H9 (cell line): ENCODE measurements at regions not wholly inside any gene's neighbourhood (a gene's known extent, or its start where the extent isn't known, plus 50 kb on each side); places are given as distances from the start of the nearest gene placed in this dataset.

Experiments
- DNase-seq: peaks from one replicate; pipeline ENCODE4 v3.0.0-alpha.2; 2017
- H2AFZ ChIP-seq: one replicate; pipeline ENCODE4 v1.6.1; 2013; ENCODE audit warnings: mild to moderate bottlenecking, low read length, control low read depth, moderate library complexity
- H2AK5ac ChIP-seq: 2 replicates; pipeline ENCODE4 v1.6.1; 2013; ENCODE audit warnings: low read length, control low read depth, mixed read lengths; ENCODE audit not compliant: insufficient read length
- H2BK120ac ChIP-seq: one replicate; pipeline ENCODE4 v1.6.1; 2013; ENCODE audit warnings: low read depth, mild to moderate bottlenecking, low read length, control low read depth, inconsistent platforms; ENCODE audit not compliant: poor library complexity, severe bottlenecking
- H2BK12ac ChIP-seq: 2 replicates; pipeline ENCODE4 v1.6.1; 2013; ENCODE audit warnings: low read length, control low read depth, mixed read lengths, low read depth; ENCODE audit not compliant: insufficient read length
- H2BK15ac ChIP-seq: 2 replicates; pipeline ENCODE4 v1.6.1; 2013; ENCODE audit warnings: low read depth, low read length, control low read depth
- H2BK20ac ChIP-seq: one replicate; pipeline ENCODE4 v1.6.1; 2013; ENCODE audit warnings: low read depth, mild to moderate bottlenecking, low read length, control low read depth, inconsistent platforms; ENCODE audit not compliant: poor library complexity, severe bottlenecking
- H2BK5ac ChIP-seq: 2 replicates; pipeline ENCODE4 v1.6.1; 2013; ENCODE audit warnings: low read length, control low read depth, mixed read lengths; ENCODE audit not compliant: insufficient read length
- H3K14ac ChIP-seq: 2 replicates; pipeline ENCODE4 v1.6.1; 2013; ENCODE audit warnings: low read length, control low read depth; ENCODE audit not compliant: insufficient read depth
- H3K18ac ChIP-seq: 2 replicates; pipeline ENCODE4 v1.6.1; 2013; ENCODE audit warnings: low read depth, mild to moderate bottlenecking, mixed read lengths, low read length, control low read depth; ENCODE audit not compliant: insufficient read length
- H3K23ac ChIP-seq: 2 replicates; pipeline ENCODE4 v1.6.1; 2013; ENCODE audit warnings: low read length, control low read depth, mixed read lengths, low read depth; ENCODE audit not compliant: insufficient read length
- H3K23me2 ChIP-seq: 2 replicates; pipeline ENCODE4 v1.6.1; 2013; ENCODE audit warnings: low read depth, mild to moderate bottlenecking, mixed read lengths, low read length, control low read depth; ENCODE audit not compliant: insufficient read length, poor library complexity, severe bottlenecking
- H3K27ac ChIP-seq: 2 replicates; pipeline ENCODE4 v1.5.1; 2013; ENCODE audit warnings: low read length, control low read depth, mixed read lengths, low read depth; ENCODE audit not compliant: insufficient read length
- H3K27me3 ChIP-seq: 2 replicates; pipeline ENCODE4 v1.6.1; 2013; ENCODE audit warnings: low read length, control low read depth, inconsistent platforms; ENCODE audit not compliant: insufficient read depth
- H3K4ac ChIP-seq: 2 replicates; pipeline ENCODE4 v1.6.1; 2013; ENCODE audit warnings: low read depth, mild to moderate bottlenecking, control low read depth, inconsistent platforms, low read length, moderate library complexity
- H3K4me1 ChIP-seq: 2 replicates; pipeline ENCODE4 v1.6.1; 2013; ENCODE audit warnings: low read length, control low read depth, inconsistent platforms; ENCODE audit not compliant: insufficient read depth
- H3K4me2 ChIP-seq: 2 replicates; pipeline ENCODE4 v1.6.1; 2013; ENCODE audit warnings: low read length, control low read depth, mixed read lengths; ENCODE audit not compliant: insufficient read length, insufficient read depth
- H3K56ac ChIP-seq: 2 replicates; pipeline ENCODE4 v1.6.1; 2013; ENCODE audit warnings: low read depth, mild to moderate bottlenecking, mixed read lengths, low read length, control low read depth; ENCODE audit not compliant: insufficient read length
- H3K79me1 ChIP-seq: 2 replicates; pipeline ENCODE4 v1.6.1; 2013; ENCODE audit warnings: low read depth, mild to moderate bottlenecking, moderate library complexity, low read length, control low read depth, inconsistent platforms; ENCODE audit not compliant: insufficient read depth, poor library complexity, severe bottlenecking
- H3K79me2 ChIP-seq: 2 replicates; pipeline ENCODE4 v1.6.1; 2013; ENCODE audit warnings: low read length, control low read depth, inconsistent platforms; ENCODE audit not compliant: insufficient read depth
- H3K9ac ChIP-seq: 2 replicates; pipeline ENCODE4 v1.6.1; 2013; ENCODE audit warnings: low read length, control low read depth, mixed read lengths; ENCODE audit not compliant: insufficient read length; ENCODE audit errors: extremely low read depth
- H3K9me3 ChIP-seq: one replicate; pipeline ENCODE4 v1.6.1; 2013; ENCODE audit warnings: low read depth, low read length, inconsistent platforms; ENCODE audit not compliant: control insufficient read depth
- H3T11ph ChIP-seq: one replicate; pipeline ENCODE4 v1.6.1; 2013; ENCODE audit warnings: mild to moderate bottlenecking, low read length, control low read depth, inconsistent platforms
- H4K20me1 ChIP-seq: one replicate; pipeline ENCODE4 v1.6.1; 2013; ENCODE audit not compliant: control insufficient read depth, insufficient read length, insufficient read depth
- H4K5ac ChIP-seq: 2 replicates; pipeline ENCODE4 v1.6.1; 2013; ENCODE audit warnings: low read depth, mild to moderate bottlenecking, mixed read lengths, low read length, control low read depth; ENCODE audit not compliant: insufficient read length
- H4K8ac ChIP-seq: replicated peaks from 2 replicates; pipeline ENCODE4 v1.6.1; 2013; ENCODE audit warnings: low read length, control low read depth, mixed read lengths, low read depth; ENCODE audit not compliant: insufficient read length
- H4K91ac ChIP-seq: 2 replicates; pipeline ENCODE4 v1.6.1; 2013; ENCODE audit warnings: low read depth, mild to moderate bottlenecking, moderate library complexity, mixed read lengths, low read length, control low read depth; ENCODE audit not compliant: insufficient read length
- H3K27ac Mint-ChIP-seq, 3 experiments: 2 replicates in 2 of 3; 3 replicates in 1 of 3; pipeline ENCODE4 v1.8.0; 2020 to 2021; ENCODE audit warnings: mixed read lengths in 3 of 3, mild to moderate bottlenecking in 1 of 3, moderate library complexity in 1 of 3
- H3K27me3 Mint-ChIP-seq: 2 replicates; pipeline ENCODE4 v1.8.0; 2021; ENCODE audit warnings: low read depth, mild to moderate bottlenecking, moderate library complexity, mixed read lengths
- H3K36me3 Mint-ChIP-seq, 3 experiments: 2 replicates in 2 of 3; 3 replicates in 1 of 3; pipeline ENCODE4 v1.8.0; 2020 to 2021; ENCODE audit warnings: low read depth in 3 of 3, mixed read lengths in 3 of 3; ENCODE audit not compliant: insufficient read depth in 1 of 3
- H3K4me1 Mint-ChIP-seq, 2 experiments: 2 replicates each; pipeline ENCODE4 v1.8.0; 2020; ENCODE audit warnings: mixed read lengths in 2 of 2
- H3K4me3 Mint-ChIP-seq, 2 experiments: 2 replicates in 1 of 2; 3 replicates in 1 of 2; pipeline ENCODE4 v1.8.0; 2020 to 2021; ENCODE audit warnings: mild to moderate bottlenecking in 2 of 2, mixed read lengths in 2 of 2, moderate library complexity in 1 of 2
- H3K9me3 Mint-ChIP-seq, 2 experiments: 2 replicates in 1 of 2; 3 replicates in 1 of 2; pipeline ENCODE4 v1.8.0; 2020; ENCODE audit warnings: mild to moderate bottlenecking in 2 of 2, mixed read lengths in 2 of 2, moderate library complexity in 1 of 2
- CTCF ChIP-seq: fragments of 200-600 bp; sonication (generic); conservative IDR thresholded peaks from 3 replicates; pipeline ENCODE4 v1.8.0; 2021; ENCODE audit warnings: antibody characterized with exemption, mild to moderate bottlenecking
- WGBS: extraction: QIAGEN DNeasy Blood & Tissue Kit; methylation state at CpG from one replicate; pipeline ENCODE4 v1.1.7; 2013; ENCODE audit warnings: missing lambda C conversion rate, low lambda C conversion rate, mixed read lengths; ENCODE audit not compliant: insufficient read length; ENCODE audit errors: extremely low coverage; 5-methylcytosine and 5-hydroxymethylcytosine counted together

- H3K4ac ChIP-seq = no peak overlapping the region
- no peak overlapping the region for H3K27ac ChIP-seq
- no peaks in the 10 kb centered on the region for H4K20me1 ChIP-seq
- Mint-ChIP-seq H3K4me3 (no peak overlapping the region), H3K27ac (peak overlapping the region in 1 of 3 experiments; percentile 54; a peak in 1 of 7 replicates), H3K4me1 (peaks cover 9 to 14% of the 10 kb centered on the region in 2 experiments), H3K36me3 (no peaks in the 10 kb centered on the region), H3K9me3 (no peaks in the 10 kb centered on the region; a peak in 1 of 5 replicates), H3K27me3 (peaks cover 12% of the 10 kb centered on the region)
- no peaks in the 10 kb centered on the region for H3K79me2 ChIP-seq
- H3K56ac ChIP-seq = no peak overlapping the region
- H3K27me3 ChIP-seq = no peaks in the 10 kb centered on the region
- no peaks in the 10 kb centered on the region for H3K23me2 ChIP-seq
- no peak overlapping the region for H2BK20ac ChIP-seq
- H2AK5ac ChIP-seq = no peak overlapping the region
- H3K4me1 ChIP-seq = 0 out of 2 replicates have a peak, but pooled peaks cover 4% of the 10 kb centered on the region
- no peak overlapping the region for H2BK120ac ChIP-seq
- H3T11ph ChIP-seq = no peak overlapping the region
- H2BK5ac ChIP-seq = no peak overlapping the region
- TF ChIP-seq CTCF = no peak
- no peak overlapping the region for H3K4me2 ChIP-seq
- DNase-seq = no peak
- no peak overlapping the region for H3K14ac ChIP-seq
- no peak overlapping the region for H4K8ac ChIP-seq
- no peak overlapping the region for H2BK12ac ChIP-seq
- H3K23ac ChIP-seq = no peak overlapping the region
- H4K91ac ChIP-seq = no peak overlapping the region
- no peak overlapping the region for H4K5ac ChIP-seq
- H3K18ac ChIP-seq = no peak overlapping the region
- no CpG with 5 or more reads among the region's 2 CpGs for WGBS
- H3K79me1 ChIP-seq = no peaks in the 10 kb centered on the region
- no peak overlapping the region for H2BK15ac ChIP-seq
- H3K9me3 ChIP-seq = no peaks in the 10 kb centered on the region
- no peak overlapping the region for H2AFZ ChIP-seq
- no peak overlapping the region for H3K9ac ChIP-seq
Observed at GRCh38 chr10:78718032-78718572, 350.7 kb upstream of the ZMIZ1 start.
